H4 (cell line): ENCODE measurements at regions not wholly inside any gene's neighbourhood (a gene's known extent, or its start where the extent isn't known, plus 50 kb on each side); places are given as distances from the start of the nearest gene placed in this dataset.

Experiments used
- DNase-seq: peaks from one replicate; pipeline ENCODE4 v3.0.0-alpha.2; 2015; ENCODE audit warnings: low spot score

DNA sequence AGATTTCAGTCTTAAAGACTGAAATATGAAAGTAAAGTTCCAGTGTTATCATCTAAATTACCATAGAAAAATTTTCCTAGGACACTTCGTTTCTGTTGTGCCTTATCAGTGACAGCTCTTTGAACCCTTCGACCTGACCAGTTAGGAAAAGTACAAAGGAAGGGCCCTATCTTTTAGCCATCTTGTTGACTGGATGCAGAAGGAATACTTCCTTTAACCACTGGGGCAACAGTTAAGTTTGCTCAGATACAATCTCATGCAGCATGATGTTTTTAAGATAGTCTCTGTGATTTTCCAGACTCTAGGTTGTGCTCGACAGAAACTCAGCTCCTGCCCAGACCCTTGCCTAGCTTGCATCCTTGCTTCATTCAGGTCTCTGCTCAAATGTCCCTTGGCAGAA lies 210.5 kb upstream of the RPS6KA3 start:
- no peak for DNase-seq

DNA sequence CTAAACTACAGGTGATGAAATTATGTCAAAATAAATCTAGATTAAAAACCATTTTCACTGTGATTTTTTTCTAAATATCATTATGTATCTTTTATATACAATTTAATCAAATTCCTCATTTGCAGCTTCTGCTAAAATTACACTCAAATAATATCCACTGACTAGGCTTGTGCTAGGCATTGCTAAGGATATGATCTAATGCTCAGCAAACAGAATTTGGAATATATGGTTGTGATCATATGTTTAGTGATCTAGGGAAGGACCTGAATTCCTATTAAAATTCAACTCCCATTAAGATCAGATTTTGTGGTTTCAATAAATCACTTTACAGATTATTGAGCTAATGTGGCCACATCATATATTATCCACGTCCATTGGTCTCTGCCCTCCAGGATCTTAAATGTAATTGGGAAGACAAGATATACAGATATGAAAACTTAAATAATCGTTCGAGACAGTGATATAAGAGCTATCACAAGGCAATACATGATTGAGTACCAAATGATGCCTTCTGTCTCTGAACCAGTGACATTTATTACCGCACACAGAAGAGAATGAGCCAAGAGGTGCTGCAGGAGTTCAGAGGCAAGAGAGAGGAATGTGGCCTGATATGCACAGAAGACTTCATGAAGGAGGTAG lies 206.0 kb upstream of the RPS6KA3 start:
- no peak for DNase-seq

DNA sequence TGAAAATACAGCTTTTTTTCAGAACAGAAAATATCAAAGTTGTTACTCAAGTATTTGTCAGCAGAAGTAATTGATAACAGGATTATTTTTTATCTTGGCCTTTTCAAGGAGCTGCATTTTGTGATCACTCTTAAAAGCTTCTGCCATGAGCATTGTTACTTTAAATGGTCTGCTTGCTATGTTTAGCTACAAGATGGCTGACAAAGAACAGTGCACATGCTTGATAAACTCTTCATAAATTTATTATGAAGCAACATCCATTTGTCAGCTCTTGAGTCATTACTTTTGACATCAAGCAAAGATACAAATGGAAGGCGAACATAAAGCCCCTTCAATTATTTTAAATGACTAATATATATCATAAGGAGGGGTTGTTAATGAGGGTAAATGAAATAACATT lies 205.4 kb upstream of the RPS6KA3 start:
- no peak for DNase-seq

DNA sequence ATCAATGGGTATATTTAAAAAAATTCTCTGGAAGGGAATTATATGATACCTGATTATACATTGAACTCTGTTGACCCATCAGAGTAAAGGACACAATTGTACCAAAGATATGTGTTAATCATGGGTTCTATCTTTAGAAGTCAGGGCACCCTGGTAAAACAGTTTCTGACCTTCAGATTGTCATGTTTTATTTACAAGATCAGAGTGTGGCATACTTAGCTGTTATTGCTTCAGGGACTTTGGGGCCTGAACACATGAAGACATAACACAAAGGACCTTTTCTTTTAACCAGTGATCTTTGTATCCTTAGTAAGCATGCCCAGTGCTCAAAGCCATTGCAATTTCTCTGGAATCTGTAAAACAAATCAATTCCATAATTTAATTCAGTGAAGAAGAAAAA lies 204.8 kb upstream of the RPS6KA3 start:
- no peak for DNase-seq

DNA sequence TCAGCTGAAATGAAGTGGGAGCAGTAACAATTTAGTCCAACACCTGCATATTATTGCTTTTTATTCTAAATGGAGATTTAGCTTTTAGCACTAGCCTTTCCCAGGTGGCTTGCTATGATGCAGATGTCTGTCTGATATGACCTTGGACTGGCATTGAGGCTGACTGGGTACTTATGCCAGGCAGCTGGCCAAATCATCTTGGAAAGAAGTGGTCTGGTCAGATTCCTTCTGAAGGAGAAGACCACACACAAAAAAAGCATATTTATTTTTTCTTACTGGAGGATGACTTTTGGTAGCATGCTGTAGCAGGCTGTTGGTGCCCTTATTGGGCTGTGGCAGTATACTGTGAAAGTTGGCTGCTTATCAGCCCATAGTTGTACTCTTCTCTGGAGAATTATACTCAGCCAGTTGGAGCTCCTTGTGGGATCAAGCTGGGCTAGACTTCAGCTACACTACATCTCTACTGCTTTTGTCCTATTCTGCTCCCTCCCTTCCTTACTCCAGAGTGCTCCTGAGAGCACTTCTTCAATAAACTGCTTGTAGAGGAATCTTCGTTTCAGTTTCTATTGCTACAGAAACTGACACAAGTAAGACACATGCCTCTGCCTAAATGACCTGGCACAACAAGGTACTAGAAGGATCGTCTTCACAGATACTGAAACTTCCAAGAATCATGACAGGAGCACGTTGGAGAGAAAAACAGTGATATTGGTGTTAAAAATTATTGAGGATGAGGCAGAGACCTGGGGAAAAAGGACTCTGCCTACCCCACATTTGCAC lies 196.8 kb upstream of the RPS6KA3 start:
- no peak for DNase-seq

DNA sequence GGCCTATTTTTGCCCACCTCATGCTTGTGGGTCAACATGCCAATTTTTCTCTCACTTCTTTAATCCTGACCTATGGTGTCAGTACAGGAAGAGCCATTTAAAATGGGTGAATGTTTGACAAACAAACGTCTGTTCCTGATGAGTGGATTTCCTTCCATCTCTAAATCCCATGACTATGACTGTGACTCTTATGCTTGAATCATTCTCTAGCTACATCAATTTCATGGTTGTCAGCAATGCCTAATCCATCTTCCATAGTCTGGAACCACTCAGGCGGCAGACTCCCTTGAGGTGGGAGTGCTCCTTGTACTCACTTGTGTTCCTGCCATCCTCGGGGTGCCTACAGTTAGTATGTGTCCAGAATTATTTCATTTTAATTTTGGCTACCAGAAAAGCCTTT lies 194.9 kb upstream of the RPS6KA3 start:
- DNase-seq, result no peak

DNA sequence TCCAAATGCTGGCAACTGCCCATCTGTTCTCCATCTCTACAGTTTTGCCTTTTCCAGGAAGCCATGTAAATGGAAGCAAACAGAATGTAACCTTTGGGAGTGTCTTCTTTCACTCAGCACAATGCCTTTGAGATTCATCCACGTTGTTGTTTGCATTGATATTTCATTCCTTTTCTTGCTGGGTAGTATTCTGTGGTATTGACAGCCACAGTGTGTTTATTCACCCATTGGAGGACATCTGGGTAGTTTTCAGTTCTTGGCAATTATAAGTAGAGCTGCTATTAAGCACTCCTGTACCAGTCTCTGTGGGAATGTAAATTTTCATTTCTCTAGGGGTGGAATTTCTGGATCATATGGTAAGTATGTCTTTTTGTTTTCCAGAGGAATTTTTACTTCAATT lies 194.3 kb upstream of the RPS6KA3 start:
- no peak for DNase-seq

DNA sequence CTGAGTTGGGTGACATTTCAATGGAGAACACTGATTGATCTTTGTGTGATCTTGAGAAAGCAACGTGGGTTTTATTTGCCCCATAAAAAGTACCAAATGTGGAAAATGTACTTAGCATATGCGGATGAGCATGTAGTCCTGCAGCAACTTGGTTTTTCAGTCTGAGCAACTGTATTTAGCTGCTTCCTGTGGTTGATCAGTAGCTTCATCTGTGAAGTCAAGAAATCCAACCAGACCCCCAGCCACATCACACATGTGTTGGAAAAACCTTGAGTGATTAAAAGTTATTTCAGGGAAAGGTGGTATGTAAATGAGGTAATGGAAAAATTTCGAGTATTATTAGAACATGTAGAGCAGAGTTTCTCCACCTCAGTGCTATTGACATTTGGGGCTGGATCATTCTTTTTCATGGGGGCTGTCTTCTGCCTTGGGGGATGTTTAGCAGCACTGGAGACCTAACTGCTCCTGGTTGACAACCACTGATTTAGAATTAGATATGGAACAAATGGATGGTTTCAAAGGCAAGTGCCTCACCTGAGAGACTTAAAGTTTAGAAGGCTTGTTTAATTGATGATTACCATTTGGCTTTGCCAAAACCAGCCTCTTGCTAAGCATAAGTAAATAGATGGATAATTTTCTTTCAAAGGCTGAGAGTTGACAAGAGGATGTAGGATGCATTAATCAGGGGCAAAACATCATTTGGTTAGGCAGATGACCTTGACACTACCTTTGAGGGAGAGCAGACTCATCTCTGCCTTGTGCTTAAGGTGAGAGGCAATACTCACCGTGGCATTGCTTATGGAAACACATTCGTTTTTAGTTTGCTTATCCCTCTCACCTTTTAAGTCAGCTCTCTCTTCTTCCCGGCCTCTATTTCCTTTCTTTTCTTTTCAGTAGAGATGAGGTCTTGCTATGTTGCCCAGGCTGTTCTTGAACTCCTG lies 193.0 kb upstream of the RPS6KA3 start:
- DNase-seq, result no peak

DNA sequence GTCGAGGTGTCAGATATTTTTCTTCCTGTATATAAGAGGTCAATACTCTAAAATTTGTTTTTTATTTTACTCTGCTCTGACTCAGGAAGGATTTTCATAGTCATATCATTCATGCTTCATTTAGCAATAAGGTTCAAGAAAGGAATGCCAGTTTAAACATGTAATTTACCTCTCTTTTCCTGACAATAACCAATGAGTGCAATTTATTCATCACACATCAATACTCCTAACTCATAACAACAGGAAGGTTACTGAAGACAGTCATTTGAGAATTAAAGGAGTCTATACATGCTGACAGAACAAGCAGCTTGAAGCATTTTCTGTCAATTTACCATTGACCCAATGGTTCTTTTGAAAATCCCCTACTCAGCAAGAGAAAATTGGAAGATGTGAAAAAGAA lies 190.3 kb upstream of the RPS6KA3 start:
- DNase-seq, result no peak

DNA sequence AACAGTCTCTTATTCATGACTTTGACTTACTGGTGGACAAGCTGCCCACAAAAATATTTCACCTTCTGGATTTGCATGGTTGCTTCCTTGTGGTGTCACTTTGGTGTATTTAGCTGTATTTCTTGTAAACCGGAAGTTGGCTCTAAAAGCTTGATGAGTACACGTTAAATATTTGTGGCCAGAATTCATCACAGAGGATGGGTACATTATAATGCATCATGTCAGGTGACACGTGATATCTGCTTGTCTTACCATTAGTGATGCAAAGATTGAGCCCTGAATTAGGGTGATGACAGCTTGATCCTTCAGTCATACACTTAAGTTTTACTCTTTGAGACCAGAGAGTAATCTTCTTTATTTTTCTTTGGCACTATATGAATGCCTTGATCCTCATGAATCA lies 188.3 kb upstream of the RPS6KA3 start:
- DNase-seq, result no peak

DNA sequence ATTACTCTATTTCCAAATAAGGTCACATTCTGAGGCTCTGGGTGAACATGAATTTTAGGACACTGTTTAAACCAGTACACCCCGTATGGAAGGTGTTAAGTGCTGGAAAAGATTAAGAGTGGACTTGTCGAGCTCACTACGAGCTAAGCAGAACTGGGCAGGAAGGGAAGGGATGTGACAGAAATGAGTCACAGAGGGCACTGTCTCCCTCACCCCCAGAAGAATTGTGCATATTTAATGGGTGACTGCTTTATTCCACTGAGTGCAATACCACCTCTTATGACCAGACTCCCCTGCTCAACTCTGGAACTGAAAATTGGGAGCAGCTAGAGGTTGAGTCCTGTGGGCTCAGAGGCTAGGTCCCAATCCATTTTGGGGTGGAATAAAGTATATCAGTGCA lies 187.4 kb upstream of the RPS6KA3 start:
- no peak for DNase-seq

DNA sequence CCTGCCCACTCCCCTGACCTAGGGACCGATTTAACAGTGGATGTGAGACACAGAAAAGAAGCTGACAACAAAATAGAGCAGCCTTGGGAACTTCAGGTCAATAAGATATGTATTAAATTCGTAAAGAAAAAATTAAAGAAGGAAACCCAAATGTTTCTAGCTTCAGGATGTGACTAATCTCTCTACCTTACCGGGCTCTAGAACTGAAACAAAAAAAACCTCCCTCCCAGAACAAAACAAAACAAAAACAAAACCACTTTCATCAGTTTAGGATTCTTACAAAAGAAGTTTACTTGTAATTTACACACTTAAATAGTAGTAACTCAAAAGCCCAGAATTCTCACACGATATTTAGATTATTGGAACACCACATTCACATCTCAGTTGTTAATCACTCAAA lies 185.8 kb upstream of the RPS6KA3 start:
- DNase-seq, result no peak

DNA sequence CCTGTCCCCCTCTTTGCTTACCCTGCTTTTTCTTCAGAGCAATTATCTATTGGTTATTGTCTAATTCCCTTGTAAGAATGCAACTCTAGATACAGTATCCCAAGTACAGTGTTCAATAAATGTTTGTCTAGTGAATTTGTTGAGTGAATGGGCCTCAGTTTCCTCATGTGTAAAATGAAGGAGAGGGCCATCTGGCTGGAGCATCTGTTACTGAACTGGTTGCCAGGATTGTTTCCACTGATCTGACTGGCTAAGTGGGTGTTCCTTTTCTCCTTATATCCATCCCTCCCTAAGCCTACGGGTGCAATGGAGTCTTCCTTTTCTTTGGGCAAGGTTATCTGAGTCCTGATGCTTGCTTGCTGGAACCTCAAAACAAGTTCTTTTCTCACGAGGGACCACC lies 185.2 kb upstream of the RPS6KA3 start:
- DNase-seq, result no peak

DNA sequence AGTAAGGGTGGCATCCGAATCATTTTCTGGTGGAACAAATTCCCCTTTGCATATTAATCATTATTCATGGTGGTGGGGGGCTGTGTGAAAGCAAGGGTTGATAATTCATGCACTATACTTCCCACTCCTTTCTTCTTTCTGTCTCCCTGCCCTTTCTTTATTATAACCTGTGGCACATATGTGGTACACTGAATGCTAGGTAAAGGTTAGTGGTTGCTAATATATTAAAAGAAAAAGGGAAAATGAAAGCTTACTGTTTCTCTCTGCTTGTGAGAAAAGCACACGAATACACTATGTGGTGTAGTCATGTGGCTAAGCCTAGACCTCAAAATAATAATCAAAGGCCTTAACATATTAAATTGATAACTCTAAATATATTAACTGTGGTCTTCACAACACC lies 178.4 kb upstream of the RPS6KA3 start:
- no peak for DNase-seq

DNA sequence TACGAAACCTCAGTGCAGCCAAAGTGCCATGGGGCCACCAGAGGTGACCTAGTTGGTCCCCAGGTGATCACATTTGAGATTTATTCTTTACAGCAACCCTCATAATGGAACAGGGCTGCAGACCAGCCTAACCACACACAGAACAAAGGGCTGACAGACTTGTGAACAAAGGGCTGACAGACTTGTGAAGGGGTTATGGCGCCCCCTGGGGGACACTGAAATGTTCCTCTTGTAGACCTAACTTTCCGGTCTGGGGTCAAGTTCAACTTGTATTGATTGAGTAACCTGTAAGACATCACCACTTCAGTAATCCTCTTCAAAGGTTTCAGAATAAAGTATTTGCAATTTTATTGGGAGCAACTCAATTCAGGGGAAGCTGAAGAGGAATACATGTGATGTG lies 175.9 kb upstream of the RPS6KA3 start:
- DNase-seq, result peak; percentile 63

DNA sequence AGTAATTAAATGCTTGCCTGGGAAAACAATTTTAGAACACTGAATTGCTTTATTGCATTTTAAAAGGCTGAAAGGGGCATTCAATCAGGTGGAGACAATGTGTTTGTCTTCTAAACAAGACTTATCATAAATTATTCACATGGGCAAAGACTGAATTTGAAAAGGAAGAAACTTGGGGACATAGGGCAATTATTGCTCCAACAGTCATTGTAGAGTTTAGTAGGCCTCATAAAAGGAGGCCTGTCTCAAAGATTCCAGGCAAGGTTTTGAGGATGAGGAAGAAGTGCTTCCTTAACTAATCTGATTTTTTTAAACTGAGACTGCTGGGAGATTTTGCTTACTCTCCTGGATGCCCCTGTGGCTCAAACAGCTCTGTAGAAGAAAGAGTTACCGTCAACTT lies 174.4 kb upstream of the RPS6KA3 start:
- DNase-seq, result no peak

DNA sequence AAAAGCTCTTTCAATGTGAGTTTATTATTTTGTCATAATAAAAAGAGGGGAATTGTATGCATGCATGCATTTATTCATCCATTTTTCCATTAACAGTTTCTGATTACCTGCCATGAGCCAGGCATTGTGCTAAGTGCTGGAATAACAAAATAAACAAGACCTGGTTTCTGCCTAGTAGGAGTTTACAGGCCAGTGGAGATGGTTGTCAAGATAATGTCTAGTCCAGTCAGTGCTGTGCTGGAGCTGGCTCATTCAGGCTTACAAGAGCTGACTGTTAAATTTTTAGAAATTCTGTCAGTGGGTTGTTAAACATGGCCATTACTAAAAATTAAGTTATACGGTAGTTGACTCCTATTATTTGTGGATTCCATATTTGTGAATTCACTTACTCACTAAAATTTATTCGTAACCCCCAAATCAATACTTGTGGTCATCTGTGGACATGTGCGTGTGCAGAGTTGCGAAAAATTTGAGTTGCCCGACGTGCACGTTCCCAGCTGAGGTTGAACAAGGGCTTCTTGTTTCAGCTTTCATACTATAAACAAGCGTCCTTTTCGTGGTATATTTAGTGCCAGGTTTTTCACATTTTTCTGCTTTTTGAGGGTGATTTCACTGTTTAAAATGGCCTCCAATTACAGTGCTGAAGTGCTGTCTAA lies 172.3 kb upstream of the RPS6KA3 start:
- no peak for DNase-seq

DNA sequence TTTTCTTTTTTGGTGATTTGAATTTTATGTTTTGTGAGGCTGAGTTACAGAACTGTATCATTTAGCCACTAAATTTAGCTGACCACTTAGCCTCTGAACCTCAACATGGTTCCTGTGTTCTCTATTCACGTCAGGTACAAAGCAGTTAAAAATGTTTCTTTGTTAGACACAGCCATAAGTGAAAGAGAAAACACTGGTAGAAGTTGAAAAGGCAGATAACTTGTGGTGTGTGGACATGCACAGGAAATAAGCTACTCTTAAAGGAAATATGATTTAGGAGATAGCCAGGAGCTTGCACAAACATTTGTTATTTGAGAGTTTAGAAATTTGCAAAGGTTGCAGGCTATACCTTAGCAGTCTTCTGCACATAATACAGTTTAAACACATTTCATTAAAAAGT lies 171.0 kb upstream of the RPS6KA3 start:
- DNase-seq, result no peak

DNA sequence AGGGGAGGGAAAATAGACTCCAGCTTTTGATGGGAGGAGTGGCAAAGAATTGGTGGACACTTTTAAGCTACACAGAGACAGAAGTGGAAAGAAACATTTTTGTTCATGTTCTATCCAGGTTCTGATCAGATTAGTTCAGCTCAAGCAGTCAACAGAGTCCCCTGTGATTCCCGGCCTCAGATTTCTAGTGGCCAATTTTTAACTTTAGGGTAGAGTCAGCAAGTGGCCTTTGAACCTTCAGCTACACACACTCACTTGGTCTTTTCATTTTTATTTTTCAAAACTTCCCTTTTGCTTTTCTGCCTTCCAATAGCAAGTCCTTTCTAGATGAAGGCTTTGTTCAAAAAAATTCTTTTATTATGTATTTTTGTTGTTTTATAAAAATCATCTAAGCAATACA lies 169.2 kb upstream of the RPS6KA3 start:
- DNase-seq, result no peak

DNA sequence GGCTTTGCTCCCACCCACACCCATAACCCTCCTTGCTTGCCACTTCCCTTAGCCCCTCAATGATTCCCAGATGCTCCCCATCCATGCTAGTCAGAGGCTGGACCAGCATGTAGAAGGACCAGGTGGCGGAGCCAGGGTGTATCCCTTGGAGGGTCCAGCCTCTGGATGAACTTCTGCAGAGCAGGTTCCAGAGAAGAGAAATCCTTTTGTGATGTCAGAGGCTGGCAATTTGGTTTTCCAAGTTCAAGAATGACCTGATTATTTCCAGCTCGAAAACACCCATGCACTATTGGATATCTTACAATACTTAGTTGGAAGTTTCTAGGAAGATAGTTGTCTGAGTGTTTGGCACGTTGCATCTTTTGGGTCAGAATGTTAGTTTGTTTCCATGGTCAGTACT lies 168.3 kb upstream of the RPS6KA3 start:
- no peak for DNase-seq

DNA sequence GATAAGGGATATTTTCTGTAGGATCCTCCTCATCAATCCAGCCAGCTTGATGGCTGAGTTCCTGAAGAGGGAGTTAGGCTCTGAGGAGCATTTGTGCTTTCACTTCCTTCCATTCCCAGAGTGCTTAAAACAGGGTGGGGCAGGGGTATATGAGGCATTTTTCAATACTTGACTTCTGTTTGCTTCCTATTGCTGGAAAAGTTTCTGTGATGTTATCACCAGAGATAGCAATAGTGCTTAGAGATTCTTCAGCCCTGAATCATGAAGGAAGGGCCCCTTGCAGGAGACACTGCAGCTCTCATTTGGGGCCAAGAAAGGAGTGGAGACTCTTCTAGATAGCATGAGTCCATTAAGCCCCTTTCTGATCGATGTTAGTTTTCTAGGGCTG lies 166.7 kb upstream of the RPS6KA3 start:
- no peak for DNase-seq

DNA sequence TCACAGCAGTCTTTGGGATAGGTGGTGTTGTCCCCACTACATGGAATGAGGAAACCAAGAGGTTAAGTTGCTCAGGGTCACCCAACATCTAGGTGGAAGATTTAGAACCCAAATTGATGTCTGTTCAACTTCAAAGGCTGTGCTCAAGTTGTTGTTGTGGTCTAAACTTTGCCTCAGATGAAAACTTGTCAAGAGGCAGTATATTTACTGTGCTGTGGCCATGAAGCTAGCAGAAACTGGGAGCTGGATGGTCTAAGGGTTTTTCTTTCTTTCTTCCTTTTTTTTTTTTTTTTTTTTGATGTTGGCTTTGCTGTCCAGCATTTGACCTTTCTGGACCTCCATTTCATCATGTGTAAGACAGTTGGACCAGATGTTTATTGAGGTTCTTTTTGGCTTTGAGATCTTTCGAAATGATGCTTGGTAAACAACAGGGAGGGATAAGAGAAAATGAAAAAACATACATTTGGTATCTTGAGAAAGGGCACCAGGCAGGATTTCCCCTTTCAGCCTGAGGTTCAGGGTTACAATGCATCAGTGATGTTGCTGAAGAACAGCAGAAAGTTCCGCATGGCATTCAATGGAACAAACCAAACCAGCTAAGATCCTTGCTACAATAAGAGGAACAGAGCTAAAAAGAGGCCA lies 166.2 kb upstream of the RPS6KA3 start:
- no peak for DNase-seq
